ENCODE measurements at regions not wholly inside any gene's neighbourhood (a gene's known extent, or its start where the extent isn't known, plus 50 kb on each side); places are given as distances from the start of the nearest gene placed in this dataset.

DNA sequence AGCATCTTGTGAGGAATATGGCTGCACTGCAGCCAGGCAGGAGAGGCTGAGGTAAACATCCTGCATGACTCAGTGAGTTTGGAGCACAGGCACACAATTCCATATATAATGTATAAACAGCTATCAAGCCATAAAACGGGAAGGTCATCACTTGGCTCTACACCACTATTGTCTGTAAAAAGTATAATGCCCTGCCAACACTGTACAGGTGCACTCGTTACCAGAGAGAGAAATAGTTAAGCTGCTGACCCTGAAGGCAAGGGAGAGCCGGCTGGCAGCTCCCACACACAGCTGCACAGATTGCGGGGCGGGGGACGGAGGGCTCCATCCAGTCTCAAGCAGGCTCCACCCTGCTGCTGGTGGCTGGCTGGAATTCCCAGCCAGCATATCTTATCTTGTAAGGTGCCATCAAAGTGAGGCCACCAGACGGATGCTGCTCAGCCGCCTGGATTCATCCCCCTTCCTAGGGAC is 668.1 kb downstream of the SLITRK5 start:
- DNase-seq (ENCODE audit: low spot score), result peak; percentile 35
- no peak for TF ChIP-seq EZH2 (IDR thresholded peaks at IDR 0.05; ENCODE audit: borderline replicate concordance)
- TF ChIP-seq, protein P1, sequence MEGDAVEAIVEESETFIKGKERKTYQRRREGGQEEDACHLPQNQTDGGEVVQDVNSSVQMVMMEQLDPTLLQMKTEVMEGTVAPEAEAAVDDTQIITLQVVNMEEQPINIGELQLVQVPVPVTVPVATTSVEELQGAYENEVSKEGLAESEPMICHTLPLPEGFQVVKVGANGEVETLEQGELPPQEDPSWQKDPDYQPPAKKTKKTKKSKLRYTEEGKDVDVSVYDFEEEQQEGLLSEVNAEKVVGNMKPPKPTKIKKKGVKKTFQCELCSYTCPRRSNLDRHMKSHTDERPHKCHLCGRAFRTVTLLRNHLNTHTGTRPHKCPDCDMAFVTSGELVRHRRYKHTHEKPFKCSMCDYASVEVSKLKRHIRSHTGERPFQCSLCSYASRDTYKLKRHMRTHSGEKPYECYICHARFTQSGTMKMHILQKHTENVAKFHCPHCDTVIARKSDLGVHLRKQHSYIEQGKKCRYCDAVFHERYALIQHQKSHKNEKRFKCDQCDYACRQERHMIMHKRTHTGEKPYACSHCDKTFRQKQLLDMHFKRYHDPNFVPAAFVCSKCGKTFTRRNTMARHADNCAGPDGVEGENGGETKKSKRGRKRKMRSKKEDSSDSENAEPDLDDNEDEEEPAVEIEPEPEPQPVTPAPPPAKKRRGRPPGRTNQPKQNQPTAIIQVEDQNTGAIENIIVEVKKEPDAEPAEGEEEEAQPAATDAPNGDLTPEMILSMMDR (IDR thresholded peaks at IDR 0.05; ENCODE audit: poor library complexity), result no peak
- Histone ChIP-seq H3K36me3 (replicated peaks; ENCODE audit: insufficient read depth, low read depth) (no peaks in the 10 kb centered on the region), H3K79me2 (no peaks in the 10 kb centered on the region), H3K27ac (peak overlapping the region; percentile 49), H3K4me3 (no peak overlapping the region), H4K20me1 (ENCODE audit: insufficient read depth, poor library complexity, severe bottlenecking) (no peaks in the 10 kb centered on the region), H3K9me3 (ENCODE audit: low read depth) (no peaks in the 10 kb centered on the region), H3K4me2 (no peak overlapping the region), H3K4me1 (ENCODE audit: insufficient read depth) (no peaks in the 10 kb centered on the region), H2AFZ (no peak overlapping the region), H3K27me3 (no peaks in the 10 kb centered on the region), H3K9me2 (replicated peaks; ENCODE audit: insufficient read depth) (no peaks in the 10 kb centered on the region)
- 35% methylated on average over 8 of the region's 8 CpGs for WGBS (ENCODE audit: low lambda C conversion rate, missing lambda C conversion rate)

DNA sequence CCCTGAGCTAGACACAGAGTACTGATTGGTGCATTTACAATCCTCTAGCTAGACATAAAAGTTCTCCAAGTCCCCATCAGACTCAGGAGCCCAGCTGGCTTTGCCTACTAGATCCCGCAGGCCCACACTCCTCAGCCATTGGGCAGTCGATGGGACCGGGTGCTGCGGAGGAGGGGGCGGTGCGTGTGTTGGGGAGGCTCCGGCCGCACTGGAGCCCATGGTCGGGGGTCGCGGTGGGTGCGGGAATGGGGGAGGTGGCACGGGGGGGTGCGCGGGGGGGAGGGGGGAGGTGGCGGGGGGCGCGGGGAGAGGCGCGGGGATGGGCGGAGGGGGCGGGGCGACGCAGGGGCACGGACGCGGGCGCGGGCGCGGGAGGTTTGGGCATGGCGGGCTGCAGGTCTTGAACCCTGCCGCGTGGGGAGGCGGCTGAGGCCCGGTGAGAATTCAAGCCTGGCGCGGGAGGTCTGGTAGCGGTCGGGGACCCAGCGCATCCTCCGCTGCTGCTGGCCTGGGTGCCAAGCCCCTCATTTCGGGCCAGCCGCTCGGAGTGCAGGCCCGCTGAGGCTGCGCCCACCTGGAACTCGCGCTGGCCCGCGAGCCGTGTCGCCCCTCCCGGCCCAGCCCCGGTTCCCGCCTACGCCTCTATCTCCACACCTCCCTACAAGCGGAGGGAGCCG is 674.1 kb downstream of the SLITRK5 start:
- no peak for DNase-seq (ENCODE audit: low spot score)
- Histone ChIP-seq H3K4me2 (no peak overlapping the region), H3K27ac (no peak overlapping the region), H2AFZ (no peak overlapping the region), H3K36me3 (replicated peaks; ENCODE audit: insufficient read depth, low read depth) (no peaks in the 10 kb centered on the region), H3K4me1 (ENCODE audit: insufficient read depth) (no peaks in the 10 kb centered on the region), H3K9me3 (ENCODE audit: low read depth) (no peaks in the 10 kb centered on the region), H4K20me1 (ENCODE audit: insufficient read depth, poor library complexity, severe bottlenecking) (no peaks in the 10 kb centered on the region), H3K79me2 (no peaks in the 10 kb centered on the region), H3K4me3 (no peak overlapping the region), H3K27me3 (no peaks in the 10 kb centered on the region), H3K9me2 (replicated peaks; ENCODE audit: insufficient read depth) (no peaks in the 10 kb centered on the region)
- WGBS (ENCODE audit: low lambda C conversion rate, missing lambda C conversion rate), result 95% methylated on average over 20 of the region's 59 CpGs
- TF ChIP-seq EZH2phosphoT487 (IDR thresholded peaks at IDR 0.05; ENCODE audit: low read depth, severe bottlenecking, unreplicated experiment) (no peak), EZH2 (IDR thresholded peaks at IDR 0.05; ENCODE audit: borderline replicate concordance) (no peak)
- TF ChIP-seq, protein P1 (IDR thresholded peaks at IDR 0.05; ENCODE audit: poor library complexity), result no peak

DNA sequence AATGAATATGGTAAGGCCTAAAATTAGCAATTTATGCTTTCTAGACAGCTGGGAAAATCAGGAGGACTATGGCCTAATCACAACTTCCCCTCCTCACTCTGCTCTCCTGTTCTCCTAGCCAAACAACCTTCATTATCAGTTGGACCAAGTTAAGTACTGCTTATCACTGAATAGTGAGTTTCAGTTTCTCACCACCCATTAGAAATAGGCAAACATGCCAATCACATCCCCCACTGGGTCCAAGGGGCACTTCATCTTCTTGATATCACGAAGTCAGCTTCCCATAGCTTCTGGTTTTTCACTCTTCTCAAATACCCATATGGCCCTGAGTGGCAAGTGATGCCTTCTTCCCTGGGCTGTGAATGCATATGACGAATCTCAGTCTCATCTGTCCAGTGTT is 689.6 kb downstream of the SLITRK5 start:
- H3K36me3 ChIP-seq (replicated peaks; ENCODE audit: insufficient read depth, low read depth), result no peaks in the 10 kb centered on the region
- H3K79me2 ChIP-seq, result no peaks in the 10 kb centered on the region
- H3K9me2 ChIP-seq (replicated peaks; ENCODE audit: insufficient read depth), result no peaks in the 10 kb centered on the region
- no peaks in the 10 kb centered on the region for H3K4me1 ChIP-seq (ENCODE audit: insufficient read depth)
- H3K27ac ChIP-seq, result no peak overlapping the region
- no peak overlapping the region for H3K4me3 ChIP-seq
- DNase-seq (ENCODE audit: low spot score), result peak; percentile 12
- H2AFZ ChIP-seq, result no peak overlapping the region
- TF ChIP-seq, protein P1 (IDR thresholded peaks at IDR 0.05; ENCODE audit: poor library complexity), result no peak
- TF ChIP-seq EZH2 (IDR thresholded peaks at IDR 0.05; ENCODE audit: borderline replicate concordance) (no peak), EZH2phosphoT487 (IDR thresholded peaks at IDR 0.05; ENCODE audit: low read depth, severe bottlenecking, unreplicated experiment) (no peak)
- no peaks in the 10 kb centered on the region for H3K9me3 ChIP-seq (ENCODE audit: low read depth)
- H3K4me2 ChIP-seq, result peak overlapping the region; percentile 27
- WGBS (ENCODE audit: low lambda C conversion rate, missing lambda C conversion rate), result 77% methylated on average over 2 of the region's 2 CpGs
- no peaks in the 10 kb centered on the region for H4K20me1 ChIP-seq (ENCODE audit: insufficient read depth, poor library complexity, severe bottlenecking)
- H3K27me3 ChIP-seq, result no peaks in the 10 kb centered on the region
